ENCODE measurements at regions not wholly inside any gene's neighbourhood (a gene's known extent, or its start where the extent isn't known, plus 50 kb on each side); places are given as distances from the start of the nearest gene placed in this dataset.

- no peak for DNase-seq
Observed at GRCh38 chr18:57991552-57991951, 52.5 kb upstream of the NEDD4L start.

DNA sequence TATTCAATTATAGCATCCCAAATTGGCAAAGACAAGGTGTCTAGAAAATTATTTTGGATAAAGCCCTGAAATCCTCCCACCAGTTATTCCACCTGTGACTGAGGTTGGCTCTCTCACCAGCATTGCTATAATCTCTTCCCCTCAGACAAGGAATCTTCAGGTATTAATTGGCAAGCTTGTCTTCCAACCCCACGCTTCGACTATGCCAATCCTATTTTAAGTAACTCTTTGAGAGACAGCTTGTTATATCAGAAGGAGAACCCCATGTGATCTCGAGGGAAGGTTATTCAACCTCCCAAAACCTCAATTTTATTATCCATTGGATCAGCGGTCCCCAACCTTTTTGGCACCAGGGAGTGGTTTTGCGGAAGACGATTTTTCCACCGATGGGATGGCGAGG is 54.5 kb upstream of the NEDD4L start:
- DNase-seq: no peak

- DNase-seq: no peak
Observed at GRCh38 chr18:57984490-57985115, 59.4 kb upstream of the NEDD4L start.

- DNase-seq: no peak
Observed at GRCh38 chr18:57983965-57984364, 60.1 kb upstream of the NEDD4L start.

DNA sequence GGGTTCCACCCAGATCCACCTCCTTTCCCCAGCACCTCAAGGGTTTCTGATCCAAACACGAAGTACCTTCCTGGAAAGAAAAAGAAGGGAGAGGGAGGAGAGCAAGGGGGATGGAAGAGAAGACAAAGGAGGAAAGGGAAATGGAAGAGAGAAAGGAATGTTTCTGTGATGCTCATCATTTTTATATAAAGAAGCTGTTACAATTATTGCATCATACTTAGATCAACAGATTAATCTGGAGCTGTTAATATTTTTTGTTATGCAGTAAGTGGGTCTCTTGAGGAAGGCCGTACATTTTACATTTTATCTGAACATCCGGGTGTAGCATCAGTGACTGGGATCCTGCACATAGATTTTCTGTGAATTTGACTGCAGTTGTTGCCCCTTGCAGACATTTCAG is 60.6 kb upstream of the NEDD4L start:
- DNase-seq: no peak

GRCh38 chr18:57982372-57983021 is 61.5 kb upstream of the NEDD4L start:
- no peak for DNase-seq

GRCh38 chr18:57981308-57982028 is 62.6 kb upstream of the NEDD4L start:
- DNase-seq: no peak

- no peak for DNase-seq
Observed at GRCh38 chr18:57980573-57981307, 63.3 kb upstream of the NEDD4L start.

DNA sequence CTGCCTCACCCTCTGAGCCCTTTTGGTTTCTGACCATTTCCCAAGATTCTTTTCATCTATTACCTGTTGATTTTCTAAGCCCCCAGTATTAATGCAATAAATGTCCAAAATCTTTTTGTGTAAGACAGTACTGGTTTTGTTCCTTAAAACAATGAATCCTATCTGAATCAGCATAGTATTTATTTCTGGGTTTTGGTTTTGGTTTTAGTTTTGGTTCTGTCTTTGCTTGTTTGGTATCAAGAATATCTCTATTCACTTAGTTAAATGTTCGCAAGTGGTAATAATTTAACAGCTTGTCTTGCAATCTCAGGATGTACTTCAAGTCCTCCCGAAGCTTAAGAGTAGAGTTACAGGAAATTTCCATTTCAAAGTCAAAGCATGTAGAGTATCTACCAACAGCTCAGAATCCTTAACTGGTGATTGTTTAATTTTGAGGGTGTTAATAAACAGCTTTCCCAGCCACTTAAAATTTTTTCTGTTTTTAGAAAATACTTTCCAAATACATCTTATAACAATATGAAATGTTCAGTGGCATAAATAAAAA is 67.7 kb upstream of the NEDD4L start:
- DNase-seq: no peak

DNA sequence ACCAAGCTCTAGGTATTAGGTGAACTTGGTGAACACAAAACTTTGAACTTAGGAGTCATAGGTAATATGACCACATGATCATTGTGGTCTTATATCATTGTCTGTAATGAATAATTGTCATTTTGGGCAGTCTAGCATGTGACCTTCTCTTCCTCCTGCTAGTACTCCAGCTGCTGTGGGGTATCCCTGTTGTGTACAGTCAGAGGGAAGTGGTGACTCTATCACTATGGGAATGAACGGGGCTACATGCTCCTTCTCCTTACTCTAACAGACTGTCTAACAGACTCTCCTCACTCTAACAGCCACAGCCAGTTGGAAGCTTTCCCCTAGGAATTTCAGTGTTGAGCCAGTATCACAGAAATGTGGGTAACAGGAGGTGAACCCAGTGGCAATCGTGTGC is 68.2 kb upstream of the NEDD4L start:
- DNase-seq: no peak

DNA sequence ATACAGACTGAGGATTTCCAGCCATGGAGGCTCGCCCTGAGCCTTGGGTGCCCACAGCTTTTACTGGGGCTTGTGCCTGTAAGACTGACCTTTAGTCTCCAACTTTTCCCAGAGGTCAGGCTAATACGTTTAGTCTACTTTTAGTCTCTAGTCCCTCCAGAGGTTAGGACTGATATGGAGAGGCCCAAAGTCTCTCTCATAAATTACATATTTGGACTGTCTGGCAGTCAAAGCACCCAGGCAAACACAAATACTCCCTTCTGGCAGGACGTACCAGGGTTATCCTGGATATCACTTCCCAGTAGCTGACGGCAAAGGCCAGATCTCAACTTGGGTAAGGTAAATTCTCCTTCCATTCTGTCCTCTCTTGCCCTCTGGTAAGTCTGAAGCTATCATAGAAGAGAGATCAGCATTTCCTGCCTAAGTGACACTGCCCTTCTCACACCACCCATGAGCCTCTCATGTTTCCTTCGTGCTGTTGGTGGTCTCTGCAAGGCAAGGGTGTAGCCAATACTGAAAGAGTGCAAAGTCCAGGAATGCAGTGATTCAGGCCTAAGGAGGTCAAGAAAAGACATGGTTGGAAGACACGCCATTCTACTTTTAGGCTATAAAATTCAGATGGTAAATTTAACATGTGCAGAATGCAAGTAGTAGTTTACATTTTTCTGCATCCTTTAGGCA is 69.3 kb upstream of the NEDD4L start:
- no peak for DNase-seq

DNA sequence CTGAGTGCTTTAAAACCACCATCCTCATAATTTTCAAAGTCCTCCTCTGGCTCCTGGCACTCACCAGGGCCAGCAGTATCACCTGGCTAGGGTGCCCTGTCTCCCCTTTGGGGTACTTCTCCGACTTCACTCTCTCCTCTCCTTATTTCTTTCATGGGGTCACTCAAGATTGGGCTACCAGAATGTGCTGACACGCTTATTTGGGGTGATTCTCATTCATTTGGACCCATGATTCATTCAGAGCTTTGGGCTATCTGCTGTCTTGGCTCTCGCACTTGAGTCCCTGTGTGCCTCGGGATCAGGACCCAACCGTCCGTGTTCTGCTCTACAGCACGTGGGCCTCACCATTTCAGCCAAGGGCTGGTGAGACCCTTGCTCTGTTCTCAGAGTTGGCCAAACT is 70.1 kb upstream of the NEDD4L start:
- DNase-seq: no peak

DNA sequence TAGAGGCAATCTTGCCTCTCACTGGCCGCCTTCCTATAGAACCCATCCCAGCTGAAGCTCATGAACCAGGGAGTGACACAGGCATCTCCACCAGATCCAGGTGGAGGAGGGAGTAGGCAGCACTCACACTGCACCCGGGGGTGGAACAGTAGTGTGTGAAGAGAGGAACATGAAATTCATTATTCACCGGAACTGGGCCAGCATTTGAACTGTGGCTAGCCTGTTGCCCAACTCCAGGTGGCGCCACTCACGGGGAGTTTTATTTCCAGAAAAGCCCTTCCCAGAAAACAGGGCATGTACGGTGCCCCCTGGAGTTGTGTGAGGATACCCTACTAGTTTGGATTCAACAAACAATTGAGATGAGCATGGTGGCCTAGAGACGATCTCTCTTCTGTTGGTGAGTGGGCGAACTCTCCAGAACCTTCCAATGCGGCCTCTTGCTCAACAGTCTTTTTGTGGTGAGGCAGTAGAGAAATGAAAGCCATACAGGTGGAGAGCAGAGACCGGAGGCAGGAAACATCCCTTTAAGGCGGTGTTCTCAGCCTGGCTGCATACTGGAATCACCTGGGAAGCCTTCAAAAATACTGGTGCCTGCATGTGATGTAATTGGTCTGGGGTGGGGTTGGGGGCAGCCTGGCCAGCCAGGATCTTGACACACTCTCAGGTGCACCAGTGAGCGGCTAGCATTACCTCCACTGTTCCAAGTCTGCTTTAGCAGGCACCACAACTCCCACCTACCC is 73.5 kb upstream of the NEDD4L start:
- no peak for DNase-seq

GRCh38 chr18:57969824-57970223 is 74.2 kb upstream of the NEDD4L start:
- DNase-seq: no peak

DNA sequence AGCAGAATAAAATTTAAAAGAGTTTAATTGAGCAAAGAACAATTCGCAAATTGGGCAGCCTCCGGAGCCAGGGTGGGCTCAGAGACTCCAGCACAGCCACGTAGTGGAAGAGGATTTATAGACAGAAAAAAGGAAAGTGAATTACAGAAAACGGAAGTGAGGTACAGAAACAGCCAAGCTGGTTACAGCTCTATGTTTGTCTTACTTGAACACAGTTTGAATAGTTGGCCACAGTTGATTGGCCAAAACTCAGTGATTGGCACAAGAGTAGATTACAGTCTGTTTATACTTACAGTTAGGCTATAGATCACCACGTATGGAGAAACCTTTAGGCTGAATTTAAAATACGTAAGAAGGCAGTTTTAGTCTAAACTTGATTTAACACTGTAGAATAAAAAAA is 78.8 kb upstream of the NEDD4L start:
- DNase-seq: no peak

DNA sequence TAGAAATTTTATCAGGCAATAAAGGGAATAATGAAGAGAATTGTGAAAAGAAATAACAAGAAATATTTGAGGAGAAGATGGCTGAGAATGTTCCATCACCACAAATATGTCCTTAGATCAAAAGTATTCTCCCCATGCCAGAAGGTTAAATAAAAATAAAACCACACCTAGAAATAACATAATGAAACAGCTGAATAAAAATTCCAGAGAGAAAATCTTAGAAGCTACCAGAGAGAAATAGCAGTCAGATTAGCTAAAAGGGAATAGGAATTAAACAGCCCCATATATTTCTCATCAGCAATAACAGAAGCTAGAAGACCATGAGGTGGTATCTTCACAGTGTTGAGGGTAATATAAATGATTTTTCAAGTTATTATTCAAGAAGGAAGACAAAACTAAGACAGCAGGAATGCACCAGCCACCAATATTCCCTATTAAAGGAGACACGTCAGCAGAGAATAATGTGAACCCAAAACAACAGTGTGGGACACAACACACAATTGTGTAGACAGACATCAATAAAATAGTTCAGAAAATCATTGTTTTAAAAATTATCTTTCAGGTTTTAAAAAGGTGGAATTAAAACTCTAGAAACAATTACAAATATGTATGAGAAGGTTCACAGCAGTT is 82.0 kb upstream of the NEDD4L start:
- DNase-seq: no peak

GRCh38 chr18:57961411-57961810 is 82.6 kb upstream of the NEDD4L start:
- no peak for DNase-seq

DNA sequence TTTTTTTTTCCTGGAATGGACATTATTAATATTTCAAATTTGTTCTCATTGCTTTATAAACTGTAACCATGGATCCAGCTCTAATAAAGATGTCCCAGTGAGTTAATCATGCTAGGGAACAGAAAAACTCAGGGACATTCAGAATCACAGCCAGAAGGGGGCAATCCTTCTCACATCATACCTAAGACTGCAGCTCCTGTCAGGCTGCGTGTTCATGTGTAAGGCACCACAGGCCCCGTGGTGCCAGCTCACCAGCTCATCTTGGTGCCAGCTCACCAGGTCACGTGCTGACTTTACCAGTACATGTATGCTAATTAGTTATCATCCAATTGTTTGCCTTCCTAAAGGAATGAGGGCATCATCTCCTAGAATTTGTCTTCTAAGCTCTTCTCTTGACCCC is 84.7 kb upstream of the NEDD4L start:
- DNase-seq: no peak

- no peak for DNase-seq
Observed at GRCh38 chr18:57957210-57957609, 86.8 kb upstream of the NEDD4L start.

GRCh38 chr18:57956491-57956890 is 87.5 kb upstream of the NEDD4L start:
- DNase-seq: no peak

GRCh38 chr18:57954935-57955334 is 89.1 kb upstream of the NEDD4L start:
- DNase-seq: no peak

- DNase-seq: no peak
Observed at GRCh38 chr18:57953883-57954282, 90.1 kb upstream of the NEDD4L start.
